ENCODE measurements at regions not wholly inside any gene's neighbourhood (a gene's known extent, or its start where the extent isn't known, plus 50 kb on each side); places are given as distances from the start of the nearest gene placed in this dataset.

- TF ChIP-seq, protein P1, sequence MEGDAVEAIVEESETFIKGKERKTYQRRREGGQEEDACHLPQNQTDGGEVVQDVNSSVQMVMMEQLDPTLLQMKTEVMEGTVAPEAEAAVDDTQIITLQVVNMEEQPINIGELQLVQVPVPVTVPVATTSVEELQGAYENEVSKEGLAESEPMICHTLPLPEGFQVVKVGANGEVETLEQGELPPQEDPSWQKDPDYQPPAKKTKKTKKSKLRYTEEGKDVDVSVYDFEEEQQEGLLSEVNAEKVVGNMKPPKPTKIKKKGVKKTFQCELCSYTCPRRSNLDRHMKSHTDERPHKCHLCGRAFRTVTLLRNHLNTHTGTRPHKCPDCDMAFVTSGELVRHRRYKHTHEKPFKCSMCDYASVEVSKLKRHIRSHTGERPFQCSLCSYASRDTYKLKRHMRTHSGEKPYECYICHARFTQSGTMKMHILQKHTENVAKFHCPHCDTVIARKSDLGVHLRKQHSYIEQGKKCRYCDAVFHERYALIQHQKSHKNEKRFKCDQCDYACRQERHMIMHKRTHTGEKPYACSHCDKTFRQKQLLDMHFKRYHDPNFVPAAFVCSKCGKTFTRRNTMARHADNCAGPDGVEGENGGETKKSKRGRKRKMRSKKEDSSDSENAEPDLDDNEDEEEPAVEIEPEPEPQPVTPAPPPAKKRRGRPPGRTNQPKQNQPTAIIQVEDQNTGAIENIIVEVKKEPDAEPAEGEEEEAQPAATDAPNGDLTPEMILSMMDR (IDR thresholded peaks at IDR 0.05): no peak
- no peak for TF ChIP-seq CEBPB (IDR thresholded peaks at IDR 0.05)
Measured at GRCh38 chr12:24632466-24632865, 316.4 kb downstream of the BCAT1 start.
